PFSK-1 (cell line): ENCODE measurements at regions not wholly inside any gene's neighbourhood (a gene's known extent, or its start where the extent isn't known, plus 50 kb on each side); places are given as distances from the start of the nearest gene placed in this dataset.

ENCODE experiments used
- FOXP2 ChIP-seq: optimal IDR thresholded peaks from 2 replicates; pipeline ENCODE3; 2011; ENCODE audit warnings: borderline replicate concordance, control low read depth, inconsistent platforms; ENCODE audit not compliant: insufficient read depth; ENCODE audit errors: extremely low read length, extremely low read depth
- POLR2AphosphoS5 ChIP-seq: IDR thresholded peaks from 2 replicates; pipeline ENCODE4 v1.6.1; 2012; ENCODE audit warnings: low read depth, mild to moderate bottlenecking, control low read depth, low read length, moderate library complexity
- REST ChIP-seq, 2 experiments: IDR thresholded peaks; 2 replicates each; pipeline versions ENCODE4 v1.6.1 to v1.8.0; 2011 to 2012; ENCODE audit warnings: low read depth in 2 of 2, low read length in 2 of 2, control low read depth in 1 of 2, inconsistent platforms in 1 of 2, mild to moderate bottlenecking in 1 of 2, moderate library complexity in 1 of 2; ENCODE audit not compliant: insufficient read depth in 1 of 2
- SIN3A ChIP-seq: IDR thresholded peaks from 2 replicates; pipeline ENCODE4 v1.6.1; 2012; ENCODE audit warnings: mild to moderate bottlenecking, low read length, moderate library complexity, borderline replicate concordance; ENCODE audit not compliant: insufficient read depth
- TAF1 ChIP-seq: IDR thresholded peaks from 2 replicates; pipeline ENCODE4 v1.6.1; 2012; ENCODE audit warnings: low read length, control low read depth, borderline replicate concordance; ENCODE audit not compliant: insufficient read depth

GRCh38 chr16:80066805-80067580, 466.5 kb upstream of the MAF start:
- TF ChIP-seq FOXP2 (no peak), REST (IDR thresholded peaks at IDR 0.05; ENCODE audit: insufficient read depth in 1 of 2, low read depth in 2 of 2, low read length in 2 of 2) (no peak), SIN3A (no peak), POLR2AphosphoS5 (no peak), TAF1 (no peak)

GRCh38 chr16:80065541-80065940, 465.0 kb upstream of the MAF start:
- TF ChIP-seq SIN3A (no peak), FOXP2 (no peak), TAF1 (no peak), POLR2AphosphoS5 (no peak), REST (IDR thresholded peaks at IDR 0.05; ENCODE audit: insufficient read depth in 1 of 2, low read depth in 2 of 2, low read length in 2 of 2) (no peak)

- TF ChIP-seq TAF1 (no peak), POLR2AphosphoS5 (no peak), REST (IDR thresholded peaks at IDR 0.05; ENCODE audit: insufficient read depth in 1 of 2, low read depth in 2 of 2, low read length in 2 of 2) (no peak), SIN3A (no peak), FOXP2 (no peak)
Observed at GRCh38 chr16:80063713-80064069, 463.2 kb upstream of the MAF start.

GRCh38 chr16:80063031-80063712, 462.6 kb upstream of the MAF start:
- TF ChIP-seq REST (IDR thresholded peaks at IDR 0.05; ENCODE audit: insufficient read depth in 1 of 2, low read depth in 2 of 2, low read length in 2 of 2): no peak
- no peak for TF ChIP-seq FOXP2
- TF ChIP-seq POLR2AphosphoS5: no peak
- no peak for TF ChIP-seq TAF1
- no peak for TF ChIP-seq SIN3A
